OCI-LY7 (cell line): ENCODE measurements at regions not wholly inside any gene's neighbourhood (a gene's known extent, or its start where the extent isn't known, plus 50 kb on each side); places are given as distances from the start of the nearest gene placed in this dataset.

ENCODE experiments used
- BruUV-seq: library from RNA; stranded (reverse); fragments of 400-500 nt; replicated peaks from 2 replicates; lab custom pipeline; 2021; lab: Mats Ljungman, UMichigan
- CTCF ChIA-PET: fragments of 300-600 bp; sonication (Branson Sonifier 250); formaldehyde crosslinking; loops from one replicate; lab custom pipeline; 2022; ENCODE audit warnings: antibody characterized with exemption; ENCODE audit not compliant: unreplicated experiment; lab: Charles Lee
- POLR2A ChIA-PET: fragments of 300-600 bp; sonication (Branson Sonifier 250); formaldehyde crosslinking; loops from one replicate; lab custom pipeline; 2022; ENCODE audit warnings: antibody characterized with exemption; lab: Charles Lee
- DNase-seq: peaks from one replicate; pipeline ENCODE4 v3.0.0-alpha.2; 2015; ENCODE audit warnings: low spot score
- H2AFZ ChIP-seq: fragments of 200-600 bp; sonication (generic), shearing (Covaris generic); 2 replicates; pipeline ENCODE4 v1.6.1; 2014; ENCODE audit warnings: mild to moderate bottlenecking, antibody characterized with exemption, low read length, moderate library complexity
- H3K27ac ChIP-seq: fragments of 200-600 bp; sonication (generic); 2 replicates; pipeline ENCODE4 v1.5.1; 2014; ENCODE audit warnings: mixed run types, low read depth, mild to moderate bottlenecking, moderate library complexity, low read length, inconsistent platforms; ENCODE audit not compliant: poor library complexity, severe bottlenecking
- H3K36me3 ChIP-seq: fragments of 200-600 bp; sonication (generic); 2 replicates; pipeline ENCODE4 v1.6.1; 2014; ENCODE audit warnings: mild to moderate bottlenecking, antibody characterized with exemption, low read length, moderate library complexity, mixed read lengths; ENCODE audit not compliant: insufficient read depth
- H3K4me1 ChIP-seq: fragments of 200-600 bp; sonication (generic); 2 replicates; pipeline ENCODE4 v1.5.1; 2014; ENCODE audit warnings: mild to moderate bottlenecking, low read length; ENCODE audit not compliant: insufficient read depth, poor library complexity, severe bottlenecking
- H3K4me2 ChIP-seq: fragments of 200-600 bp; sonication (generic); 2 replicates; pipeline ENCODE4 v1.6.1; 2014; ENCODE audit warnings: mild to moderate bottlenecking, low read length
- H3K4me3 ChIP-seq: fragments of 200-600 bp; sonication (generic); 2 replicates; pipeline ENCODE4 v1.5.1; 2014; ENCODE audit warnings: mild to moderate bottlenecking, low read depth, low read length; ENCODE audit not compliant: poor library complexity, severe bottlenecking
- H3K79me2 ChIP-seq: fragments of 200-600 bp; sonication (generic); 2 replicates; pipeline ENCODE4 v1.6.1; 2016; ENCODE audit warnings: low read depth, mild to moderate bottlenecking, low read length, moderate library complexity, mixed read lengths; ENCODE audit not compliant: insufficient read depth
- H3K9me2 ChIP-seq: fragments of 200-600 bp; sonication (generic); 2 replicates; pipeline ENCODE4 v1.6.1; 2016; ENCODE audit warnings: mild to moderate bottlenecking, low read length, mixed read lengths; ENCODE audit not compliant: insufficient read depth
- H3K9me3 ChIP-seq: fragments of 200-600 bp; sonication (generic); 2 replicates; pipeline ENCODE4 v1.6.1; 2014; ENCODE audit warnings: mild to moderate bottlenecking, mixed run types, low read length, mixed read lengths
- H4K20me1 ChIP-seq: fragments of 200-600 bp; sonication (generic); 2 replicates; pipeline ENCODE4 v1.6.1; 2014; ENCODE audit warnings: mild to moderate bottlenecking, antibody characterized with exemption, low read length, moderate library complexity, mixed read lengths; ENCODE audit not compliant: insufficient read depth
- CTCF ChIP-seq: fragments of 200-600 bp; sonication (generic); conservative IDR thresholded peaks from 2 replicates; pipeline ENCODE4 v1.5.1; 2014; ENCODE audit warnings: mild to moderate bottlenecking, antibody characterized with exemption, low read length, moderate library complexity, mixed read lengths
- EZH2phosphoT487 ChIP-seq: fragments of 200-600 bp; sonication (generic); IDR thresholded peaks from 2 replicates; pipeline ENCODE4 v1.6.1; 2018; ENCODE audit warnings: low read depth, borderline replicate concordance, mild to moderate bottlenecking, mixed run types, antibody characterized with exemption, low read length, moderate library complexity, mixed read lengths
- intact Hi-C: fragments of 100-400 bp; cut with micrococcal nuclease; formaldehyde crosslinking; loops from one replicate; pipeline ENCODE4 v1.10.0; 2022; ENCODE audit not compliant: unreplicated experiment

GRCh38 chr3:65042675-65043074, 354.9 kb upstream of the ADAMTS9 start:
- DNase-seq, result no peak
- no peaks in the 10 kb centered on the region for H3K36me3 ChIP-seq
- no peaks in the 10 kb centered on the region for H3K79me2 ChIP-seq
- no TSS peak for BruUV-seq
- TF ChIP-seq EZH2phosphoT487, result no peak
- no peak for TF ChIP-seq CTCF
- ChIA-PET POLR2A (interaction anchor here (0.7 kb wide), 1 partner anchor 19 kb away, joined by 3 read pairs; no protein-coding TSS in a partner anchor), CTCF (no interaction called here)
- H3K4me1 ChIP-seq, result no peaks in the 10 kb centered on the region
- no peak overlapping the region for H3K4me3 ChIP-seq
- H3K4me2 ChIP-seq, result no peak overlapping the region
- H4K20me1 ChIP-seq, result no peaks in the 10 kb centered on the region
- H3K27ac ChIP-seq, result no peak overlapping the region
- no peaks in the 10 kb centered on the region for H3K9me2 ChIP-seq
- intact Hi-C loops, result no loop called here
- no peak overlapping the region for H2AFZ ChIP-seq
- H3K9me3 ChIP-seq, result peaks cover 8% of the 10 kb centered on the region; the same call in 1 of the 2 replicates

GRCh38 chr3:65039754-65040210, 352.0 kb upstream of the ADAMTS9 start:
- Histone ChIP-seq H4K20me1 (no peaks in the 10 kb centered on the region), H3K9me2 (no peaks in the 10 kb centered on the region), H2AFZ (no peak overlapping the region), H3K36me3 (no peaks in the 10 kb centered on the region), H3K79me2 (no peaks in the 10 kb centered on the region), H3K4me3 (no peak overlapping the region), H3K4me2 (no peak overlapping the region), H3K9me3 (no peaks in the 10 kb centered on the region), H3K27ac (no peak overlapping the region), H3K4me1 (no peaks in the 10 kb centered on the region)
- ChIA-PET POLR2A (no interaction called here), CTCF (no interaction called here)
- TF ChIP-seq CTCF (no peak), EZH2phosphoT487 (no peak)
- no peak for DNase-seq
- intact Hi-C loops, result no loop called here
- no TSS peak for BruUV-seq

- no peaks in the 10 kb centered on the region for H3K9me2 ChIP-seq
- ChIA-PET POLR2A (no interaction called here), CTCF (no interaction called here)
- no peaks in the 10 kb centered on the region for H3K36me3 ChIP-seq
- H2AFZ ChIP-seq, result no peak overlapping the region
- H4K20me1 ChIP-seq, result no peaks in the 10 kb centered on the region
- intact Hi-C loops, result no loop called here
- H3K9me3 ChIP-seq, result no peaks in the 10 kb centered on the region
- no peaks in the 10 kb centered on the region for H3K79me2 ChIP-seq
- BruUV-seq, result no TSS peak
- no peak overlapping the region for H3K27ac ChIP-seq
- H3K4me3 ChIP-seq, result no peak overlapping the region
- H3K4me1 ChIP-seq, result no peaks in the 10 kb centered on the region
- DNase-seq, result no peak
- no peak overlapping the region for H3K4me2 ChIP-seq
- TF ChIP-seq CTCF (no peak), EZH2phosphoT487 (no peak)
Observed at GRCh38 chr3:65037861-65038260, 350.1 kb upstream of the ADAMTS9 start.
